GM12878 (cell line): ENCODE measurements at regions not wholly inside any gene's neighbourhood (a gene's known extent, or its start where the extent isn't known, plus 50 kb on each side); places are given as distances from the start of the nearest gene placed in this dataset.

Experiments used
- ATAC-seq: fragments of 200-7000 bp; cut with Tn5 transposase; 3 replicates; pipeline ENCODE4 v1.9.1; 2020; ENCODE audit warnings: mild to moderate bottlenecking, moderate library complexity
- BruUV-seq: library from RNA; stranded (reverse); fragments of 400-500 nt; replicated peaks from 2 replicates; lab custom pipeline; 2021; lab: Mats Ljungman, UMichigan
- CTCF ChIA-PET: fragments of 300-600 bp; sonication (Branson Sonifier 250); formaldehyde crosslinking; extraction: SDS; loops from one replicate; lab custom pipeline; 2021; ENCODE audit warnings: inconsistent platforms; lab: Yijun Ruan, JAX
- POLR2A ChIA-PET: fragments of 350-600 bp; formaldehyde crosslinking; extraction: SDS; loops from one replicate; lab custom pipeline; 2021; ENCODE audit warnings: inconsistent platforms; lab: Charles Lee
- RAD21 ChIA-PET: fragments of 300-600 bp; sonication (Branson Sonifier 250); formaldehyde crosslinking; loops from one replicate; lab custom pipeline; 2023; ENCODE audit warnings: antibody characterized with exemption; ENCODE audit not compliant: unreplicated experiment; lab: Charles Lee
- SMC1A ChIA-PET: fragments of 300-600 bp; sonication (Branson Sonifier 250); formaldehyde crosslinking; loops from one replicate; lab custom pipeline; 2023; ENCODE audit not compliant: unreplicated experiment, uncharacterized antibody; lab: Charles Lee
- DNase-seq: peaks from one replicate; pipeline ENCODE4 v3.0.0-alpha.2; 2011; ENCODE audit warnings: low read depth, low spot score
- FAIRE-seq: peaks from 3 replicates; lab custom pipeline; 2011; peaks lifted over from hg19 to GRCh38; lab: Jason Lieb, UNC
- H2AFZ ChIP-seq: 2 replicates; pipeline ENCODE4 v1.6.0; 2011; ENCODE audit warnings: low read depth, low read length, control low read depth; ENCODE audit not compliant: control insufficient read depth
- H3K27ac ChIP-seq: 2 replicates; pipeline ENCODE4 v1.5.1; 2011; ENCODE audit warnings: control low read depth; ENCODE audit not compliant: control insufficient read depth, insufficient read depth
- H3K27me3 ChIP-seq, 2 experiments: replicated peaks in 1 of 2; 2 replicates each; pipeline versions ENCODE4 v1.6.0 to v1.6.1; 2011; ENCODE audit warnings: low read length in 1 of 2; ENCODE audit not compliant: control insufficient read depth in 2 of 2, insufficient read depth in 2 of 2
- H3K36me3 ChIP-seq, 2 experiments: 2 replicates each; pipeline ENCODE4 v1.5.1; 2011; ENCODE audit warnings: low read length in 1 of 2; ENCODE audit not compliant: control insufficient read depth in 2 of 2, insufficient read depth in 2 of 2
- H3K4me1 ChIP-seq: 2 replicates; pipeline ENCODE4 v1.6.1; 2011; ENCODE audit warnings: mild to moderate bottlenecking, low read length, moderate library complexity, mixed read lengths; ENCODE audit not compliant: control insufficient read depth, insufficient read depth
- H3K4me2 ChIP-seq: 2 replicates; pipeline ENCODE4 v1.6.0; 2011; ENCODE audit warnings: control low read depth; ENCODE audit not compliant: control insufficient read depth, insufficient read depth
- H3K4me3 ChIP-seq: fragments of 200-600 bp; sonication (generic); 2 replicates; pipeline ENCODE4 v1.5.1; 2016
- H3K79me2 ChIP-seq: 2 replicates; pipeline ENCODE4 v1.6.0; 2011; ENCODE audit warnings: low read length; ENCODE audit not compliant: control insufficient read depth, insufficient read depth
- H3K9ac ChIP-seq: 2 replicates; pipeline ENCODE4 v1.8.0; 2011; ENCODE audit warnings: low read length, control low read depth, mixed read lengths; ENCODE audit not compliant: control insufficient read depth, insufficient read depth
- H3K9me3 ChIP-seq: replicated peaks from 3 replicates; pipeline ENCODE4 v1.5.1; 2011; ENCODE audit warnings: mild to moderate bottlenecking, low read length; ENCODE audit not compliant: control insufficient read depth, insufficient read depth
- H4K20me1 ChIP-seq: 2 replicates; pipeline ENCODE4 v1.6.0; 2011; ENCODE audit not compliant: control insufficient read depth, insufficient read depth
- EP300 ChIP-seq, 2 experiments: fragments of 150-350 bp in 1 of 2; IDR thresholded peaks; 2 replicates each; pipeline ENCODE4 v1.6.1; 2011 to 2012; ENCODE audit warnings: low read depth in 2 of 2, low read length in 2 of 2, borderline replicate concordance in 1 of 2, improper control_type of control experiment in 1 of 2, inconsistent platforms in 1 of 2; ENCODE audit not compliant: control insufficient read depth in 1 of 2
- ETV6 ChIP-seq, 2 experiments: fragments of 450-650 bp in 1 of 2; IDR thresholded peaks in 1 of 2; conservative IDR thresholded peaks in 1 of 2; 2 replicates each; pipeline ENCODE4 v1.6.1; 2014; ENCODE audit warnings: antibody characterized with exemption in 1 of 2, borderline replicate concordance in 1 of 2, low read depth in 1 of 2, mild to moderate bottlenecking in 1 of 2, moderate library complexity in 1 of 2
- FOXK2 ChIP-seq: fragments of 450-650 bp; IDR thresholded peaks from 2 replicates; pipeline ENCODE4 v1.6.1; 2017; ENCODE audit warnings: mild to moderate bottlenecking, moderate library complexity
- HDAC6 ChIP-seq: fragments of 200-600 bp; sonication (generic); IDR thresholded peaks from one replicate; pipeline ENCODE4 v1.8.0; 2017; ENCODE audit warnings: antibody characterized with exemption; ENCODE audit not compliant: unreplicated experiment
- IRF5 ChIP-seq: fragments of 450-650 bp; IDR thresholded peaks from 2 replicates; pipeline ENCODE4 v1.6.1; 2017; ENCODE audit warnings: borderline replicate concordance
- KDM1A ChIP-seq: fragments of 200-600 bp; sonication (generic); IDR thresholded peaks from 2 replicates; pipeline ENCODE4 v1.6.1; 2016; ENCODE audit warnings: borderline replicate concordance
- MEF2A ChIP-seq: IDR thresholded peaks from 2 replicates; pipeline ENCODE4 v1.6.1; 2011; ENCODE audit warnings: low read depth, mild to moderate bottlenecking, low read length, moderate library complexity; ENCODE audit not compliant: insufficient read depth
- NBN ChIP-seq: fragments of 450-650 bp; IDR thresholded peaks from 2 replicates; pipeline ENCODE4 v1.6.1; 2016
- POU2F2 ChIP-seq: IDR thresholded peaks from 3 replicates; pipeline ENCODE4 v1.6.1; 2011; ENCODE audit warnings: low read depth, mild to moderate bottlenecking, low read length, borderline replicate concordance
- RAD21 ChIP-seq: IDR thresholded peaks from 2 replicates; pipeline ENCODE4 v1.6.1; 2011; ENCODE audit warnings: mild to moderate bottlenecking, low read depth, low read length, moderate library complexity; ENCODE audit not compliant: insufficient read depth
- SMC3 ChIP-seq: IDR thresholded peaks from 2 replicates; pipeline ENCODE4 v1.6.1; 2011; ENCODE audit warnings: low read length, improper control_type of control experiment, borderline replicate concordance
- SP1 ChIP-seq: IDR thresholded peaks from one replicate; pipeline ENCODE4 v1.6.1; 2011; ENCODE audit warnings: low read depth, low read length
- SREBF1 ChIP-seq: IDR thresholded peaks from 2 replicates; pipeline ENCODE4 v1.6.1; 2012; ENCODE audit warnings: mild to moderate bottlenecking, low read length
- STAT3 ChIP-seq: IDR thresholded peaks from 2 replicates; pipeline ENCODE4 v1.6.1; 2011; ENCODE audit warnings: low read depth, low read length, improper control_type of control experiment
- TBL1XR1 ChIP-seq: IDR thresholded peaks from 2 replicates; pipeline ENCODE4 v1.6.1; 2012; ENCODE audit warnings: low read depth, low read length, improper control_type of control experiment
- TCF3 ChIP-seq: IDR thresholded peaks from 2 replicates; pipeline ENCODE4 v1.6.1; 2012; ENCODE audit warnings: low read depth, mild to moderate bottlenecking, low read length, borderline replicate concordance; ENCODE audit not compliant: insufficient read depth
- TCF7 ChIP-seq: IDR thresholded peaks from 2 replicates; pipeline ENCODE4 v1.6.1; 2014; ENCODE audit warnings: antibody characterized with exemption, borderline replicate concordance
- WRNIP1 ChIP-seq: IDR thresholded peaks from 2 replicates; pipeline ENCODE4 v1.6.1; 2011; ENCODE audit warnings: low read depth, low read length, improper control_type of control experiment, borderline replicate concordance
- ZNF274 ChIP-seq: IDR thresholded peaks from one replicate; pipeline ENCODE4 v1.8.0; 2011; ENCODE audit not compliant: insufficient read length, insufficient read depth
- WGBS: methylation state at CpG from one replicate; pipeline ENCODE4 v1.1.6; 2016; ENCODE audit warnings: low lambda C conversion rate; ENCODE audit not compliant: insufficient replicate concordance, insufficient coverage; ENCODE audit errors: missing lambda C conversion rate; 5-methylcytosine and 5-hydroxymethylcytosine counted together
- in situ Hi-C: fragments of 300-500 bp; cut with MboI; formaldehyde crosslinking; loops from 9 replicates; pipeline ENCODE4 v1.14.3; 2018; ENCODE audit warnings: mixed read lengths
- intact Hi-C: fragments of 100-400 bp; cut with micrococcal nuclease; formaldehyde crosslinking; loops from one replicate; pipeline ENCODE4 v1.14.2; 2022; ENCODE audit not compliant: unreplicated experiment
- TF ChIP-seq, protein P1 (sequence below): fragments of 450-650 bp; formaldehyde crosslinking; IDR thresholded peaks from 2 replicates; pipeline ENCODE4 v1.5.0; 2022; ENCODE audit warnings: mild to moderate bottlenecking, missing genetic modification characterization

DNA sequence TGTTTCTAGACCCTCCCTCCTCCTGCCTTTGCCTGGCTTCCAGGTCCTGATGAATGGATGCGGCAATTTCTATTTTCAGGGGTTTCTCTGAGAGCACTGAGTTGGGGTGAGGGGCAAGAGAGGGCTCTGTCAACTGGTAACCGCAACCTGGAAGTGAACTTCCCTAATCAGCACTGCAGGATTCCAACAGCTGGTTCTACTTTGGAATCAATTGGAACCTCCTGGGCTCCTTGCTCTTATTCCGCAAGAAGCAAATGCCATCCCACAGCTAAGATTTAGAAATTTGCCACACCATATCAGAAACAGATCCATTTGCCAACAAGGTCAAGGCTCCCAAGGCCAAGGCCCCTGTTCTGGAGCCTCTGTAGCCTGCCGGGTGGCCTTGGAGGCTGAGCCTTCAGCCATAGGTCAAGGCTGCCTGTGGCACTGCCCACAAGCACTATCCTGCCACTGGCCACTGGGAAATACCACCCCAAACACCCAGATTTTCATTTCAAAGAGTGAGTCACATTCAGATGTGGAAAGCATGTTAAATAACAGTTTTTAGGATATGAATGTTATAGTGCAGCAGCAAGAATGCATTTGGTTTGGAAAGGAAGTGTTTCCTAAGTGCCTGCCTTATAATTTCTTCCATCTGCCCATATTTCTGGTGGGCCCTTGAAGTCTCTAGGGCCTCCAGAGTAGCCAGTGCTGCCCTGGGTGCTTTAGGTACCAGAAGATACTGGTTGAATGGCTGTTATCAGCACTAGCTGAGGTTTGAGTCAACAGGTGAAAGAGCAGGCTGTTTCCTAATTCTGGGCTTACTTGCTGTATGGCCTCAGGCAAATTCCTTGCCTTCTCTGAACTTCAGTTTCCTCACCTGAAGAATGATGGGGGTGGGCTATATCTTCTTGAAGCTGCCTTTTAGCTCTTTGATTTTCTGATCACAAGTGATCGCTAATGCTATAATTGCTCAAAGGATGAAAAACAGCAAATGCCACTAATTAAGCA, 56.3 kb upstream of the JUN start:
- no peaks in the 10 kb centered on the region for H3K79me2 ChIP-seq
- no TSS peak for BruUV-seq
- H3K9ac ChIP-seq, result no peak overlapping the region
- no peak overlapping the region for H3K4me2 ChIP-seq
- WGBS, result 97% methylated on average over 5 of the region's 5 CpGs
- no peaks in the 10 kb centered on the region for H3K36me3 ChIP-seq
- no peaks in the 10 kb centered on the region for H3K9me3 ChIP-seq
- no peak for FAIRE-seq
- ATAC-seq, result no peak
- intact Hi-C loops, result no loop called here
- in situ Hi-C loops, result no loop called here
- H2AFZ ChIP-seq, result no peak overlapping the region
- H3K27me3 ChIP-seq, result no peaks in the 10 kb centered on the region
- RAD21 ChIA-PET, result no interaction called here
- no peak for TF ChIP-seq NBN
- TF ChIP-seq SREBF1, result no peak
- no peak for TF ChIP-seq TCF7
- TF ChIP-seq POU2F2, result no peak
- TF ChIP-seq RAD21, result no peak
- no peak for TF ChIP-seq FOXK2
- TF ChIP-seq, protein P1, sequence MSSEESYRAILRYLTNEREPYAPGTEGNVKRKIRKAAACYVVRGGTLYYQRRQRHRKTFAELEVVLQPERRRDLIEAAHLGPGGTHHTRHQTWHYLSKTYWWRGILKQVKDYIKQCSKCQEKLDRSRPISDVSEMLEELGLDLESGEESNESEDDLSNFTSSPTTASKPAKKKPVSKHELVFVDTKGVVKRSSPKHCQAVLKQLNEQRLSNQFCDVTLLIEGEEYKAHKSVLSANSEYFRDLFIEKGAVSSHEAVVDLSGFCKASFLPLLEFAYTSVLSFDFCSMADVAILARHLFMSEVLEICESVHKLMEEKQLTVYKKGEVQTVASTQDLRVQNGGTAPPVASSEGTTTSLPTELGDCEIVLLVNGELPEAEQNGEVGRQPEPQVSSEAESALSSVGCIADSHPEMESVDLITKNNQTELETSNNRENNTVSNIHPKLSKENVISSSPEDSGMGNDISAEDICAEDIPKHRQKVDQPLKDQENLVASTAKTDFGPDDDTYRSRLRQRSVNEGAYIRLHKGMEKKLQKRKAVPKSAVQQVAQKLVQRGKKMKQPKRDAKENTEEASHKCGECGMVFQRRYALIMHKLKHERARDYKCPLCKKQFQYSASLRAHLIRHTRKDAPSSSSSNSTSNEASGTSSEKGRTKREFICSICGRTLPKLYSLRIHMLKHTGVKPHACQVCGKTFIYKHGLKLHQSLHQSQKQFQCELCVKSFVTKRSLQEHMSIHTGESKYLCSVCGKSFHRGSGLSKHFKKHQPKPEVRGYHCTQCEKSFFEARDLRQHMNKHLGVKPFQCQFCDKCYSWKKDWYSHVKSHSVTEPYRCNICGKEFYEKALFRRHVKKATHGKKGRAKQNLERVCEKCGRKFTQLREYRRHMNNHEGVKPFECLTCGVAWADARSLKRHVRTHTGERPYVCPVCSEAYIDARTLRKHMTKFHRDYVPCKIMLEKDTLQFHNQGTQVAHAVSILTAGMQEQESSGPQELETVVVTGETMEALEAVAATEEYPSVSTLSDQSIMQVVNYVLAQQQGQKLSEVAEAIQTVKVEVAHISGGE, result no peak
- no peak for TF ChIP-seq TBL1XR1
- TF ChIP-seq SP1, result no peak
- TF ChIP-seq EP300 (IDR thresholded peaks at IDR 0.05; ENCODE audit: borderline replicate concordance in 1 of 2, control insufficient read depth in 1 of 2, low read depth in 2 of 2, low read length in 2 of 2), result no peak
- no peak for TF ChIP-seq IRF5
- TF ChIP-seq ZNF274, result no peak
- no peak for TF ChIP-seq STAT3
- no peak for TF ChIP-seq WRNIP1
- TF ChIP-seq ETV6 (conservative IDR thresholded peaks at IDR 0.05 in 1 of 2, IDR thresholded peaks at IDR 0.05 in 1 of 2; ENCODE audit: borderline replicate concordance in 1 of 2, low read depth in 1 of 2), result no peak
- no peak for TF ChIP-seq MEF2A
- TF ChIP-seq SMC3, result no peak
- no peak for TF ChIP-seq HDAC6
- TF ChIP-seq TCF3, result no peak
- no peak for TF ChIP-seq KDM1A
- TF ChIP-seq, all 136 proteins: peak for 0
- SMC1A ChIA-PET, result interaction anchor here (0.7 to 1.5 kb wide), 3 partner anchors 37 to 452 kb away, joined by 3 read pairs; no protein-coding TSS in a partner anchor
- no peak for DNase-seq
- no peaks in the 10 kb centered on the region for H3K4me1 ChIP-seq
- no peaks in the 10 kb centered on the region for H4K20me1 ChIP-seq
- POLR2A ChIA-PET, result no interaction called here
- no peak overlapping the region for H3K27ac ChIP-seq
- no peak overlapping the region for H3K4me3 ChIP-seq
- CTCF ChIA-PET, result interaction anchor here (1.1 to 1.8 kb wide), 4 partner anchors 21 to 59 kb away, joined by 3 to 6 read pairs (median 3); no protein-coding TSS in a partner anchor
